NCI-H69 (cell line): ENCODE measurements at regions not wholly inside any gene's neighbourhood (a gene's known extent, or its start where the extent isn't known, plus 50 kb on each side); places are given as distances from the start of the nearest gene placed in this dataset.

ENCODE experiments used
- DNase-seq: peaks from one replicate; lab custom pipeline; 2025; lab: John Stamatoyannopoulos, UW

- no peak for DNase-seq
Observed at GRCh38 chr1:185645686-185646085, 88.5 kb upstream of the HMCN1 start.

- DNase-seq = no peak
Observed at GRCh38 chr1:185645162-185645640, 89.0 kb upstream of the HMCN1 start.

GRCh38 chr1:185644531-185644930 lies 89.7 kb upstream of the HMCN1 start:
- DNase-seq = no peak

- no peak for DNase-seq
Observed at GRCh38 chr1:185636848-185637247, 97.3 kb upstream of the HMCN1 start.

GRCh38 chr1:185634704-185635103 lies 99.5 kb upstream of the HMCN1 start:
- no peak for DNase-seq

- DNase-seq = no peak
Observed at GRCh38 chr1:185632659-185633423, 101.3 kb upstream of the HMCN1 start.

GRCh38 chr1:185631843-185632242 lies 102.3 kb upstream of the HMCN1 start:
- no peak for DNase-seq

GRCh38 chr1:185627761-185628501 lies 106.3 kb upstream of the HMCN1 start:
- no peak for DNase-seq

- peak; percentile 10 for DNase-seq
Observed at GRCh38 chr1:185627171-185627570, 107.0 kb upstream of the HMCN1 start.

GRCh38 chr1:185626344-185626743 lies 107.8 kb upstream of the HMCN1 start:
- no peak for DNase-seq

GRCh38 chr1:185610954-185611353 lies 123.2 kb upstream of the HMCN1 start:
- DNase-seq = no peak

GRCh38 chr1:185608177-185608576 lies 126.0 kb upstream of the HMCN1 start:
- no peak for DNase-seq

- no peak for DNase-seq
Observed at GRCh38 chr1:185603158-185603557, 131.0 kb upstream of the HMCN1 start.

- DNase-seq = no peak
Observed at GRCh38 chr1:185601189-185601588, 133.0 kb upstream of the HMCN1 start.

- DNase-seq = no peak
Observed at GRCh38 chr1:185600641-185601040, 133.6 kb upstream of the HMCN1 start.

- DNase-seq = no peak
Observed at GRCh38 chr1:185598332-185598731, 135.9 kb upstream of the HMCN1 start.

- DNase-seq = peak; percentile 75
Observed at GRCh38 chr1:185595835-185596667, 138.1 kb upstream of the HMCN1 start.

GRCh38 chr1:185594786-185595410 lies 139.3 kb upstream of the HMCN1 start:
- peak; percentile 41 for DNase-seq

- no peak for DNase-seq
Observed at GRCh38 chr1:185593271-185593670, 140.9 kb upstream of the HMCN1 start.

GRCh38 chr1:185585770-185586169 lies 148.4 kb upstream of the HMCN1 start:
- DNase-seq = peak; percentile 16

GRCh38 chr1:185581961-185582725 lies 152.0 kb upstream of the HMCN1 start:
- DNase-seq = no peak
